Fibroblast of the conjunctiva (primary cell): ENCODE measurements at regions not wholly inside any gene's neighbourhood (a gene's known extent, or its start where the extent isn't known, plus 50 kb on each side); places are given as distances from the start of the nearest gene placed in this dataset.

Experiments
- DNase-seq: peaks from one replicate; pipeline ENCODE4 v3.0.0-alpha.2; 2010; ENCODE audit warnings: low read depth

GRCh38 chr15:88707771-88708654 lies 69.2 kb downstream of the ISG20 start:
- DNase-seq, result no peak

- DNase-seq, result no peak
Observed at GRCh38 chr15:88708655-88709054, 69.8 kb downstream of the ISG20 start.

GRCh38 chr15:88710027-88710715 lies 71.4 kb downstream of the ISG20 start:
- no peak for DNase-seq

- no peak for DNase-seq
Observed at GRCh38 chr15:88711806-88712205, 73.0 kb downstream of the ISG20 start.

- DNase-seq, result no peak
Observed at GRCh38 chr15:88714782-88715372, 76.1 kb downstream of the ISG20 start.

GRCh38 chr15:88716543-88717381 lies 77.9 kb downstream of the ISG20 start:
- no peak for DNase-seq

- no peak for DNase-seq
Observed at GRCh38 chr15:88717382-88718031, 78.7 kb downstream of the ISG20 start.

GRCh38 chr15:88718731-88719130 lies 79.9 kb downstream of the ISG20 start:
- no peak for DNase-seq

- DNase-seq, result no peak
Observed at GRCh38 chr15:88719654-88720053, 80.8 kb downstream of the ISG20 start.

GRCh38 chr15:88725305-88726210 lies 77.7 kb upstream of the ACAN start:
- DNase-seq, result no peak

- DNase-seq, result no peak
Observed at GRCh38 chr15:88727439-88727838, 75.8 kb upstream of the ACAN start.

- no peak for DNase-seq
Observed at GRCh38 chr15:88729581-88729980, 73.7 kb upstream of the ACAN start.

- no peak for DNase-seq
Observed at GRCh38 chr15:88730751-88731150, 72.5 kb upstream of the ACAN start.

- DNase-seq, result no peak
Observed at GRCh38 chr15:88735212-88735611, 68.0 kb upstream of the ACAN start.

GRCh38 chr15:88736204-88736603 lies 67.0 kb upstream of the ACAN start:
- no peak for DNase-seq

GRCh38 chr15:88738796-88739195 lies 64.4 kb upstream of the ACAN start:
- no peak for DNase-seq

- DNase-seq, result no peak
Observed at GRCh38 chr15:88739541-88739940, 63.7 kb upstream of the ACAN start.

GRCh38 chr15:88740356-88740755 lies 62.9 kb upstream of the ACAN start:
- no peak for DNase-seq

- DNase-seq, result no peak
Observed at GRCh38 chr15:88741046-88741445, 62.2 kb upstream of the ACAN start.

GRCh38 chr15:88741671-88742070 lies 61.6 kb upstream of the ACAN start:
- DNase-seq, result no peak

- DNase-seq, result no peak
Observed at GRCh38 chr15:88742161-88742560, 61.1 kb upstream of the ACAN start.
